ENCODE measurements at regions not wholly inside any gene's neighbourhood (a gene's known extent, or its start where the extent isn't known, plus 50 kb on each side); places are given as distances from the start of the nearest gene placed in this dataset.
"Not testable (repeated sequence)": the region's sequence is repeated elsewhere in the genome, so short reads cannot be mapped to it uniquely, and the experiment has no call there.

DNA sequence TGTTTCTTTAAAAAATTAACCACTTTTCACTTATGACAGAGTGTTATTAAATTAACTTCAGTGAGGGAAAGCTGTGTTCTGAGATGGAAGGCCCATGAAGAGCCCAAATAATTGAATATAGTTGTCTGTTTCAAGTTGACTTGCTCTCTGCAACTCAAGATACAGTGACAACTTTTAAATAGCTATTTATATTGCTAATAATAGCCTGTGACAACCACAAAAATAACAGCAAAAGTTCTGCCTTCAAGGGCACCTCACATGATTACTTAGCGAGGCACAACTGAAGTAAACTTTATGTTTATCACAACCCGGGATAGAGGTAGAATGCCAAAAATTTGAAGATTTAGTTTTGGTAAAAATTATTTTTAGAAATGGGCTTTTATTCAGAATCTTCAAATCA lies 167.3 kb upstream of the SCN7A start:
- H3K27ac Mint-ChIP-seq: no peak overlapping the region
- H3K36me3 Mint-ChIP-seq: no peaks in the 10 kb centered on the region
- no peak for DNase-seq
- H3K4me3 Mint-ChIP-seq: no peak overlapping the region
- H3K4me1 Mint-ChIP-seq (ENCODE audit: low read depth): no peaks in the 10 kb centered on the region
- H3K27me3 Mint-ChIP-seq: no peaks in the 10 kb centered on the region
- POLR2A ChIA-PET: no interaction called here
- CTCF ChIA-PET: no interaction called here
- intact Hi-C loops (cut with micrococcal nuclease): no loop called here
- H3K9me3 Mint-ChIP-seq: no peaks in the 10 kb centered on the region

DNA sequence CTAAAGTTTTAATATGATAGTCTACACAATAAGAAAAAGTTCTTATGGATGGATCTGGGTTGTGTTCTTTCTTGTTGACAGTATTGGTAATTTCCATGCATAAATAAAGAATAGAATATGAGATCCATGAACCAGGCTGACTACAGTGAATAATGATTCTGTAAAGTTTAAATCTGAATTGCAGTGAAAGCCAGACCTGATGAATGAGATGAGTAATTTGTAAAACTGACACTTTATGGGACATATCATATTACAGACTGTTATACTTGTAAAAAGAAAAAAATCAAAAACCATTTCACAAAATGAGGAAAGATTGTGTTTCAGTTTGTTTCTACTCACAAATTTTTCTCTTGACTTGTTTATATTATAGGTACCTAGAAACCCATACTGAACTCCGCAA lies 164.9 kb upstream of the SCN7A start:
- Mint-ChIP-seq H3K9me3 (no peaks in the 10 kb centered on the region), H3K36me3 (no peaks in the 10 kb centered on the region), H3K4me3 (no peak overlapping the region), H3K27ac (no peak overlapping the region), H3K4me1 (ENCODE audit: low read depth) (no peaks in the 10 kb centered on the region), H3K27me3 (no peaks in the 10 kb centered on the region)
- ChIA-PET POLR2A (no interaction called here), CTCF (no interaction called here)
- intact Hi-C loops (cut with micrococcal nuclease): no loop called here
- no peak for DNase-seq

DNA sequence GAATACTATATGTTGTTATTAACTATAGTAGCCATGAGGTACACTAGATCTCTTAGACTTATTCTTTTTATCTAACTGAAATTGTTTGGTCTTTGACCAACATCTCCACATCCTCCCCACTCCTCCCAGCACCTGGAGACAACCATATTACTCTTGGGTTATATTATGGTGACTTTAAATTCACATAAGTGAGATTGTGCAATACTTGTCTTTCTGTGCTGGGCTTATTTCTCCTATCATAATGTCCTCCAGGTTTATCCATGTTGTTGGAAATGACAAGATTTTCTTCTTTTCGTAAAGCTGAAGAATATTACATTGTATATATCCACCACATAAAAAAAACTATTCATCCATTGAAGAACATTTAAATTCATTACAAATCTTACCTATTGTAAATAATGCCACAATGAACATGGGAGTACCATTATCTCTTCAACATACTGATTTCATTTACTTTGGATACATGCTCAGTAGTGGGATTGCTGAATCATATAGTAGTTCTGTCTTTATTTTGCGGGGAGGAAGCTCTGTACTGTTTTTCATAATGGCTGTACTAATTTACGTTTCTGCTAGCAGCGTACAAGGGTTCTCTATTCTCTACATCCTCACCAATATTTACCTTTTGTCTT lies 159.2 kb upstream of the SCN7A start:
- no peaks in the 10 kb centered on the region for H3K4me1 Mint-ChIP-seq (ENCODE audit: low read depth)
- intact Hi-C loops (cut with micrococcal nuclease): no loop called here
- ChIA-PET CTCF (no interaction called here), POLR2A (no interaction called here)
- DNase-seq: no peak
- no peaks in the 10 kb centered on the region for H3K9me3 Mint-ChIP-seq
- H3K27ac Mint-ChIP-seq: no peak overlapping the region
- no peak overlapping the region for H3K4me3 Mint-ChIP-seq
- H3K36me3 Mint-ChIP-seq: no peaks in the 10 kb centered on the region
- no peaks in the 10 kb centered on the region for H3K27me3 Mint-ChIP-seq

DNA sequence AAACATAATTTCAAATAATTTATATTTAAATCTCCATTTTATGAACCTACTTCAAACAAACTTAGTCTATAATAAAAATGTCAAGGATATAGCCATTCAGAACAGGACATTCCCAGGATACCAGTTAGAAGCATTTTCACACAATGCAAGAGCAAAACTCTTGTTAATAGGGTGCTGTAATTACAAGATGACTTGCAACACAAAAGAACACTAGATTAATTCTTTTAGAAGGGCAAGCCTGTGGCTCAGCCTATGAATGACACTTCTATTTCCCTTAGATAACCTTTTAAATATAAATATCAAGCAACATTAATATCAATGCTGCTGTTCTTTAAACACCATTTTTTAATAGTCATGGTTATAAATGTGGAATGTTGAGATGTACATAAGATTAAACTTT lies 157.9 kb upstream of the SCN7A start:
- Mint-ChIP-seq H3K9me3 (no peaks in the 10 kb centered on the region), H3K27ac (no peak overlapping the region), H3K4me1 (ENCODE audit: low read depth) (no peaks in the 10 kb centered on the region), H3K27me3 (no peaks in the 10 kb centered on the region), H3K4me3 (no peak overlapping the region), H3K36me3 (no peaks in the 10 kb centered on the region)
- ChIA-PET CTCF (no interaction called here), POLR2A (no interaction called here)
- intact Hi-C loops (cut with micrococcal nuclease): no loop called here
- no peak for DNase-seq

DNA sequence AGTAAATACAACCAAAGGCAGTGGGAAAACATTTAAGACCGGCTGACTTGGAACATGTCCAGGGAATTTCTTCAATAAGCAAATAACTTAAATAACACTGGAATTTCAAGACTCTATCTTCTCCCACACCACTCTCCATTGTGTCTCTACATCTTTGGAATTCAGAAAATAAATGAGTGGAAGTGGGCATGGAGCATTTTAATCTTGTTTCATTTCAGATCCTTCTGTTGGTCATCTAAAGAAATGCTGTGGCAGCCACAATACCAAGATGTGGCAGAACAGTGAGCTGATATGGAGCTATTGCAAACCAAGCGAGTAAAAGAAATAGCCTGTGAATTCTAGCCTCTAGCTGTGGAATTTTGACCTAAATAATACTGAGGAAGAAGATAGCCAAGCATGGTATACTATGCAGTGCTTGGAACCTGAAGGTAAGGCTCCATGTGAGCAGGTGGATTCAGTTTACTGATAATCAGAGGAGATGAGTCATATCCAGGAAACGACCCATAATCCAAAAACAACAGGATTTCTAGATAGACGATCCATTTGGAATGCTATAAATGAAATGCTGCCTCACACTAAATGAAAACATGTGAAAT lies 157.1 kb upstream of the SCN7A start:
- no peaks in the 10 kb centered on the region for H3K36me3 Mint-ChIP-seq
- no peak overlapping the region for H3K27ac Mint-ChIP-seq
- no peaks in the 10 kb centered on the region for H3K9me3 Mint-ChIP-seq
- DNase-seq: no peak
- intact Hi-C loops (cut with micrococcal nuclease): no loop called here
- ChIA-PET CTCF (no interaction called here), POLR2A (no interaction called here)
- H3K27me3 Mint-ChIP-seq: no peaks in the 10 kb centered on the region
- no peaks in the 10 kb centered on the region for H3K4me1 Mint-ChIP-seq (ENCODE audit: low read depth)
- no peak overlapping the region for H3K4me3 Mint-ChIP-seq

DNA sequence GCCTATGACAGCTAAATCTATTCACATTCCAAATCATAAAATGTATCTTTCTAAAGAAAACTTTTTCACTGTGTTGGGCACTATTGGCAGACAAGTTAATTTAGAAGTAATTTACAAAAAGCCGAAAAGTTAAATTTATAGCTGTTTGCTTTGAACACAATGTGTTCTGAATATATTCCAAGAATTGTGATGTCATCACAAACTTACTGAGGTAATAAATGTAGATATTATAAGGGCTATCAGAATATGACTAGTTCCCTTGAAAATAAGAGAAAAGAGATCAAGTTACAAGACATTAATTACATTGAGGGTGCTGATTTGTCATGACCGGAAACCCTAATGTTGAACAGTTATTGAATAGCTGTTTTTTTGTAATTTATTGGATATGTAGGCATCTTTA lies 153.9 kb upstream of the SCN7A start:
- no peaks in the 10 kb centered on the region for H3K36me3 Mint-ChIP-seq
- no peak overlapping the region for H3K4me3 Mint-ChIP-seq
- DNase-seq: no peak
- intact Hi-C loops (cut with micrococcal nuclease): no loop called here
- no peaks in the 10 kb centered on the region for H3K9me3 Mint-ChIP-seq
- no peaks in the 10 kb centered on the region for H3K27me3 Mint-ChIP-seq
- POLR2A ChIA-PET: no interaction called here
- no peaks in the 10 kb centered on the region for H3K4me1 Mint-ChIP-seq (ENCODE audit: low read depth)
- no peak overlapping the region for H3K27ac Mint-ChIP-seq
- CTCF ChIA-PET: no interaction called here

DNA sequence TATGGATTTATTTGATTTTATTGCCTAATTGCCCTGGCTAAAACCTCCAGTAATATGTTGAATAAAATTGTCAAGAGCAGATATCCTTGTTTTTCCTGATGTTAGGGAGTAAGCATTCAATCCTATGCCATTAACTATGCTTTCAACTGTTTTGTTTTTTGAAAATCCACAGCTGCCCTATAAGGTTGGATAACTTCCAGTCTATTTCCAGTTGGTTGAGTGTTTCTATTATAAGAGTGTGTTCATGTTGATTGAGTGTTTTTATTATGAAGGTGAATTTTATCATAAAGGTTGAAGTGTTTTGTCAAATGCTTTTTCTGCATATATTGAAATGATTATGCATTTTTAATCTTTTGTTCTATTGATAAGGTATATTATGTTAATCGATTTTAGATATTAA lies 149.9 kb upstream of the SCN7A start:
- Mint-ChIP-seq H3K4me1 (ENCODE audit: low read depth) (no peaks in the 10 kb centered on the region), H3K9me3 (no peaks in the 10 kb centered on the region), H3K27ac (no peak overlapping the region), H3K4me3 (no peak overlapping the region), H3K36me3 (no peaks in the 10 kb centered on the region), H3K27me3 (no peaks in the 10 kb centered on the region)
- intact Hi-C loops (cut with micrococcal nuclease): no loop called here
- DNase-seq: no peak
- CTCF ChIA-PET: no interaction called here
- POLR2A ChIA-PET: no interaction called here

DNA sequence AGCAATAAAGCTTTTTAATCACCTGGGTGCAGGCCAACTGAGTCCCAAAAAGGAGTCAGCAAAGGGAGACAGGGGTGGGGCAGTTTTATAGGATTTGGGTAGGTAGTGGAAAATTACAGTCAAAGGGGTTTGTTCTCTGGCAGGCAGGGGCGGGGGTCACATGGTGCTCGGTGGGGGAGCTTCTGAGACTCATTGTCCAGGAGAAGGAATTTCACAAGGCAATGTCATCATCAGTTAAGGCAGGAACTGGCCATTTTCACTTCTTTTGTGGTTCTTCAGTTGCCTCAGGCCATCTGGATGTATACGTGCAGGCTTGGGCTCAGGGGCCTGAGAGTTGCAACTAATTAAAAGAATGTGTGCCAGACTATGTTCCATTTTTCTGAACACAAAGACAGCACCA lies 147.5 kb upstream of the SCN7A start:
- H3K27me3 Mint-ChIP-seq; DNase-seq; H3K4me3 Mint-ChIP-seq; POLR2A ChIA-PET; H3K36me3 Mint-ChIP-seq; H3K9me3 Mint-ChIP-seq; H3K27ac Mint-ChIP-seq; intact Hi-C loops (cut with micrococcal nuclease); CTCF ChIA-PET; H3K4me1 Mint-ChIP-seq (ENCODE audit: low read depth): not testable (repeated sequence)

DNA sequence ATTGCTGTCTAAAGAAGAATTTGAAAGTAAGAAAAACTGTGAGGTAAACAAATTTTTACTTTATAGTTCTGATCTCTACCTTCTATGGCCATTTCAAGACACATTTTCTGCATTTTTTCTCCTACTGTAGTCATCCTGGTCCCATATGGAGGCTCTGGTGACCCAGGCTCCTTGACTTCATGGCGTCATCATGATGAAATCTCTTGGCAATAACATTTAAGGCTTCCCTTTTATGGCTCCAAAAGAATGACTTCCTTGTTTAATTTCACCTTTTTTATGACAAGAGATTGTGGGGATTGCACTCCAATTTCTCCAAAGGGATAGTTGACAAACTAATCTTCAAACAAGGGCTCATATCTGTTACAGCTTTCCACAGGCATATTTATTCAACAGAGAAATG lies 143.0 kb upstream of the SCN7A start:
- ChIA-PET POLR2A (no interaction called here), CTCF (no interaction called here)
- H3K9me3 Mint-ChIP-seq: no peaks in the 10 kb centered on the region
- no peaks in the 10 kb centered on the region for H3K4me1 Mint-ChIP-seq (ENCODE audit: low read depth)
- H3K4me3 Mint-ChIP-seq: no peak overlapping the region
- no peaks in the 10 kb centered on the region for H3K27me3 Mint-ChIP-seq
- H3K27ac Mint-ChIP-seq: no peak overlapping the region
- DNase-seq: no peak
- H3K36me3 Mint-ChIP-seq: no peaks in the 10 kb centered on the region
- intact Hi-C loops (cut with micrococcal nuclease): no loop called here

DNA sequence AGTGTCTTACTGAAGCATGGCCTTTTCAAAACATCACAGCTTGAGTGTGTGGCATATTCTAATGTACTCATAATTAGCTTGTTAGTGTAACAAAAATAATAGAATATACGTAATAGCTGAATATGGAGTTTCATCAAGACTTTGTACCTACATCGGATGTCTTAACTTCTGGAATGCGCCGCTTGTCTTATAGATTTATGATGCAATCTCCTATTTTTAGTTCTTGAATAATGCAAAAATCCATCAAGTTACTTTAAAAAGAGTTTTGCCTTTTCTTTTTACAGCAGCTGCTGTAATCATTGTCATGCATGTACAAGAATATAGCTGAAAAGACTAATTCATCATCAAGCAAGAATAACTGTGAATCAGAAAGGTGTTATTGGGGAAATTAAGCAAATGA lies 140.7 kb upstream of the SCN7A start:
- ChIA-PET POLR2A (no interaction called here), CTCF (no interaction called here)
- no peak overlapping the region for H3K4me3 Mint-ChIP-seq
- no peak overlapping the region for H3K27ac Mint-ChIP-seq
- H3K27me3 Mint-ChIP-seq: no peaks in the 10 kb centered on the region
- H3K36me3 Mint-ChIP-seq: no peaks in the 10 kb centered on the region
- no peaks in the 10 kb centered on the region for H3K9me3 Mint-ChIP-seq
- no peaks in the 10 kb centered on the region for H3K4me1 Mint-ChIP-seq (ENCODE audit: low read depth)
- DNase-seq: no peak
- intact Hi-C loops (cut with micrococcal nuclease): no loop called here

- intact Hi-C loops (cut with micrococcal nuclease): no loop called here
- POLR2A ChIA-PET: no interaction called here
- Mint-ChIP-seq H3K36me3 (no peaks in the 10 kb centered on the region), H3K27me3 (no peaks in the 10 kb centered on the region), H3K4me1 (ENCODE audit: low read depth) (no peaks in the 10 kb centered on the region), H3K4me3 (no peak overlapping the region), H3K9me3 (no peaks in the 10 kb centered on the region), H3K27ac (no peak overlapping the region)
- no peak for DNase-seq
- CTCF ChIA-PET: no interaction called here
These were observed 138.6 kb upstream of the SCN7A start for GRCh38 chr2:166632616-166633015.

DNA sequence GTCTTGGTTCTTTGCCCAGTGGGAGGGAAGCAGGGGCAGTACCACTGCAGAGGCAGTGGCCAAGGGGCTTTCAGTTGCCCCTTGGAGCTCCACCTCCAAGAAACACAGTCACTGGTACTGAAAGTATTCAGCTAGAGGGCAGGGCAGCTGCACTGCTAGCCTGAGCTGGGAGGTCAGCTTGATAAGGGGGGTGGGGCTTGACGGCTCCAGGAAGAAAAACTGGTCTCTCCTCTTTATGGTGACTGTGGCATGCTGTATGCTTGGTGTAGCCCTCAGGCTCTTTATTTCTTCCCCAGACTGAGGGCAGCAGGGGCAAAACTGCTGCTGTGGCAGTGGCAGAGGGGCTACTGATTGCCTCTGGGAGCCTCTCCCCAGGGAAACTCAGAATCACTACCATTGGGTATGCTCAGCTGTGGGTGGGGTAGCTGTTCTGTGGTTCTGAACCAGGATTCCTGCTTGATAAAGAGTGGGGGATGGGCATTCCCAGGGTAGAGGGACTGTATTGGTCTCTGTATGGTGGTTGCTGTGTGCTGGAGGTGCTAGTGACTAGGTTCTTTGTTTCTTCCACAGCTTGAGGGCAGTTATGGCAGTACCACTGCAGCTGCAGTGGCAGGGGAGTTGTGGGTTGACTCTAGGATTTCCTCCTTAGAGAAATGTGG lies 134.6 kb upstream of the SCN7A start:
- Mint-ChIP-seq H3K4me3 (no peak overlapping the region), H3K27ac (no peak overlapping the region), H3K36me3 (no peaks in the 10 kb centered on the region), H3K4me1 (ENCODE audit: low read depth) (no peaks in the 10 kb centered on the region), H3K27me3 (no peaks in the 10 kb centered on the region), H3K9me3 (peaks cover 6% of the 10 kb centered on the region)
- CTCF ChIA-PET: no interaction called here
- intact Hi-C loops (cut with micrococcal nuclease): no loop called here
- no peak for DNase-seq
- POLR2A ChIA-PET: no interaction called here

DNA sequence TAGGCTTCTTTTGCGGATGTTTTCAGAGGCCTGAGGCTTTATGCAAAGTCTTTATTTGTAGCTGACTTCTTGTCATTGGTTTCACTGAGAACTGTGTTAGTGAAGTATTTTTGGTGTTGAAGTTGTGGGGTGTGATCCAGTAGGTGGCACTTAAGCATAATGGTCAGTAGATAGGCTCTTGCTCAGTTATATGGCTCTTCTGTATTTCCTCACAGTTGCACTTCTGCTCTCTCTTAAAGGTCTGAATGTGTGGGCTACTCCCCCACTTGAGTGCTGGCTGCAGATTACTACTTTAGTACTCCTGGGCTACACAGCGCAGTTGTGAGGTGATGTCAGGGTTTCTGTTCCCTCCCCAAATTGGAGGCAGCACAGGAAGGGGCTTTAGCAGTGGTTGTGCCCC lies 133.8 kb upstream of the SCN7A start:
- H3K9me3 Mint-ChIP-seq: peaks cover 6% of the 10 kb centered on the region
- no peak for DNase-seq
- no peak overlapping the region for H3K4me3 Mint-ChIP-seq
- H3K27ac Mint-ChIP-seq: no peak overlapping the region
- H3K27me3 Mint-ChIP-seq: no peaks in the 10 kb centered on the region
- CTCF ChIA-PET: no interaction called here
- intact Hi-C loops (cut with micrococcal nuclease): no loop called here
- no peaks in the 10 kb centered on the region for H3K36me3 Mint-ChIP-seq
- POLR2A ChIA-PET: no interaction called here
- H3K4me1 Mint-ChIP-seq (ENCODE audit: low read depth): no peaks in the 10 kb centered on the region
